Dedifferentiated amniotic fluid mesenchymal stem cell (primary cell): ENCODE measurements at regions not wholly inside any gene's neighbourhood (a gene's known extent, or its start where the extent isn't known, plus 50 kb on each side); places are given as distances from the start of the nearest gene placed in this dataset.

ENCODE experiments used
- DNase-seq: peaks from one replicate; pipeline ENCODE4 v3.0.0-alpha.2; 2016; ENCODE audit errors: extremely low spot score

GRCh38 chr4:106430797-106431196 is 62.2 kb upstream of the GIMD1 start:
- DNase-seq: no peak

GRCh38 chr4:106429885-106430284 is 61.3 kb upstream of the GIMD1 start:
- no peak for DNase-seq

- no peak for DNase-seq
Measured at GRCh38 chr4:106426069-106426468, 57.5 kb upstream of the GIMD1 start.

DNA sequence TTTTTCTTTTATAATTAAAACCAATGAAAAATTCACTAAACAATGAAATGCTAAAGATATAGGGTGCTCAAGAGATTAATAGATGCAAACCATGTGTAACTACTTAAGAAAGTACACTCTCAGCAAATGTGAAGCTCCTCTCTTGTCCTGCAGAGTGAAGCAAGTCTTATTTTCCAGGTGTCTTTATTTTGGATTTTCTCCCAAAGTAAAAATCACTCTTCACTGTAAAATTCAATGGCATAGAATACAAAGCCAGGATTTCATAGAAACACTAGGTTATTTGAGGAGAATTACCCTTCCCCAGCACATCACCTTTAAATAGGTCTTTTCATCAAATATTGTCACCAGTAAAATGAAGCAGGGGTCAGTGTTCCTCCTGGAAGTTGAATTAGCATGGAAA is 57.0 kb upstream of the GIMD1 start:
- DNase-seq: no peak

- no peak for DNase-seq
Measured at GRCh38 chr4:106424426-106424825, 55.8 kb upstream of the GIMD1 start.

- no peak for DNase-seq
Measured at GRCh38 chr4:106423791-106424190, 55.2 kb upstream of the GIMD1 start.

DNA sequence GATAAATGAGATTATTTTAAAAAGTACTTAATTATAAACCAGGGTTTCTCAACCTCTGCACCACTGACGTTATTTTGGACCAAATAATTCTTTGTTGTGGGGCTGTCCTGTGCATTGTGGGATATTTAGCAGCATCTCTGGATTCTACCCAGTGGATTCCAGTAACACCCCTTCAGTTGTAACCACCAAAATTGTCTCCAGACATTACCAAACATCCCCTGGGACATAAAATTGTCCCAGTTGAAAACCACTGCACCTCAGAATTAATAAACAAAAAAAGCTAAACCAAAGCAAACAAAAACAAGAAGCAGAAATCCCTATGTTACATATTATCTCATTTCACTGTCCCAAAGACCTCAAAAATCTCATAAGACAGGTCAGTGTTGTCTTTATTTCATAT is 54.2 kb upstream of the GIMD1 start:
- DNase-seq: no peak

DNA sequence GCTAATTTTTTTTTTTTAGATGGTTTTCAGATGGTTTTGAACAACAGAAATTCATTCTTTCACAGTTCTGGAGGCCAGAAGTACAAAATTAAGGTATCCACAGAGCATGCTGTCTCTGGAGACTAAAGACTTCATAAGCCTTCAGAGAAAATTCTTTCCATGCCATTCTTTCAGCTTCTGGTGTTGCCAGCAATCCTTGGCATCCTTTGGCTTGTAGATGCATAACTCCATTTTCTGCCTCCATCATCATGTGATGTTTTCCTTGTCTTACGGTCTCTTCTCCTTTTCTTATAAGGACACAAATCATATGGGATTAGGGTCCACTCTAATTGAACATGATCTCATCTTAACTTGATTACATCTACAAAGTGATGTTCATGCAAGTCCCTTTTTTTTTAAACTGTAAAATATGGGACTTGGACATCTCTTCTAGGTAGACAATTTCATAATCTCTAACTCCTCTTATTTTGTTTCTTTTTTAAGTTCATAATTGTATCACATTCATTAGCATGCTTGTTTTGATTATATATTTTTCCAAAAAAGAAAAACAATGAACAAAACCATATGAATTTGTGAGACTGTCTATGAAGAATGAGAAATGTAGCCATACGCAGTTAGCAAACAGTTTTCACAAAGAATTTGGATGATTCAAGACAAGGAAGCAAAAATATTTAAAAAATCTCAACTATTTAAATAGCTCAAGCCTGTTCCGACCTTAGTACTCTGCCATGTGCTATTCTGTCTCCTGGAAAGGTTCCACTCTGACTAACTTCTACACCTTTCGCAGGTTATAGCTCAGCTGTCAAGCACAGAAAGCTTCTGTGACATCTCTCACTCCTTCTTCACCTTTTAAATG is 53.1 kb upstream of the GIMD1 start:
- DNase-seq: peak; percentile 68

- DNase-seq: no peak
Measured at GRCh38 chr4:106418444-106418843, 49.9 kb upstream of the GIMD1 start.
